DMS 273 treated with DMSO at 0.1 percent for 48 hours (cell line): ENCODE measurements at regions not wholly inside any gene's neighbourhood (a gene's known extent, or its start where the extent isn't known, plus 50 kb on each side); places are given as distances from the start of the nearest gene placed in this dataset.
"Not testable (repeated sequence)": the region's sequence is repeated elsewhere in the genome, so short reads cannot be mapped to it uniquely, and the experiment has no call there.

Experiments used
- DNase-seq: peaks from one replicate; lab custom pipeline; 2025; lab: John Stamatoyannopoulos, UW

DNA sequence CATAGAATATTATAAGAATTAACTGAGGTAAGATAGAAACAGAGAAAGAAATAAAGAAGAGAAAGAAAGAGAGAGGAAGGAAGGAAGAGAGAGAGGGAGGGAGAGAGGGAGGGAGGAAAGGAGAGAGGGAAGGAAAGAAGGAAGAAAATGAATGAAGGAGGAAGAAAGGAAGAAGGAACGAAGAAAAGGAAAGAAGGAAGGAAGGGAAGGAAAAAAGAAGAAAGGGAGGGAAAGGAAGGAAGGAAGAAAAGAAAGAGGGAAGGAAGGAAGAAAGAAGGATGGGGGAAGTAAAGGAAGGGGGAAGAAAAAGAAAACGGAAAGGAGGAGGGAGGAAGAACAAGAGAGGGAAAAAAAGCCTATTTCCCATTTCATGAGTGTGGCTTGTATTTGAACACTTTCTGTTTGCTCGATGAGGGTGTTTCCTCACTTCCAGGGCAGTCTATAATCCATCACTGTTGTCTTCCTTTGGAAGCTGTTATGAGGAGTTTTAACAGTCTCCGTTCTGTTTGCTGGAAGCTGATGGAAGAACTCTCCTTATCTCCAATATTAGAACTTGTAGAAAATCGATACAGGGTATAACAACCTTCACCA, 402.4 kb downstream of the TMEM114 start:
- no peak for DNase-seq

DNA sequence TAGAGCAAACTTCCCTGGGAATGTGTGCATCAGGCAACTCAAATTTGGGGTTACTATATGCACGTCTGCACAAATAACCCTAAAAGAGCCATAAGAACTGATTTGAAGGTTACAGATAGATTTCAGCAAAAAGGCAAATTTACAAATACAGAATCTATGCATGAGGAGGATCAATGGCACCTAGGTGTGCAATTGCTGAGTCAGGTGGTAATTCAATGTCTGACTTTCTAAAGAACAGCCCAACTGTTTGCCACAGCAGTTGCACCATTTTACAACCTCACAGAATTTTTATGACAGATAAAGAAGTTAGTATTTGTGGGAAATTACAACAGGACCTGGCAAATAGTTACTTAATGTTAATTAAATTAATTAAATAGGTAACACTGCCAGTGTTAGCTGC, 405.5 kb downstream of the TMEM114 start:
- no peak for DNase-seq

DNA sequence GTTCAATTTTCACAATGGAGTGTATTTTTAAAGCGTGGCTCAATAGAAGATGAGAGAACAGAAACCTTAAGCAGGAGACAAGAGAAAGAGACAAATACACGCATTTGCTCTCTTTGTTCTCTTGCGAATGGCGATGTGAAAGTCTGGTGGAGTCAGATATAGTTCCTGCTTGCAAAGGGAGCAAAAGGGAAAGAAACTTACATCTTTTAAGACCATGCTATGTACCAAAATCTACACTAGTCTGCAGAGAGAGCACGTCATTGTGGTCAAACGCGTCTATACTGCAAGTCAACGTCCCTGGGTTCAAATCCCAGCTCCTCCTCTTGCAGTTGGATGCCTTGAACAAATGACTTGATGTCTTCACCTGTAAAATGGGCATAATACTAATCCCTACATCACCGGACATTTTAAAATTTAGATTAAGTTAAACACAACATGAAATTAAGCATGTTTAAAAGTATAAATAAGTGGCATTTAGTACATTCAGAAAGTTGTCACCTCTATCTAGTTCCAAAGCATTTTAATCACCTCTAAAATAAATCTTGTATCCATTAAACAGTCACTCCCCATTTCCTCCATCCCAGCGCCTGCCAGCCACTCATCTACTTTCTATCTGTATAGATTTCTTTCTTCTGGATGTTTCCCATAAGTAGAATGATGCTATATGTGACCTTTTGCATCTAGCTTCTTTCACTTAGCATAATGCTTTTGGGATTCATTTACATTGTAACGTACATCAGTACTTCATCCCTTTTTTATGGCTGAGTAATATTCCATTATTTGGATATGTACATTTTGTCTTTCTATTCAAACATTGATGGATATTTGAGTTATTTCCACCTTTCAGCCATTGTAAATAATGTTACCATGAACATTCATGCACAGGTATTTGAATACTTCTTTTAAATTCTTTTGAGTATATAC, 406.9 kb downstream of the TMEM114 start:
- no peak for DNase-seq

DNA sequence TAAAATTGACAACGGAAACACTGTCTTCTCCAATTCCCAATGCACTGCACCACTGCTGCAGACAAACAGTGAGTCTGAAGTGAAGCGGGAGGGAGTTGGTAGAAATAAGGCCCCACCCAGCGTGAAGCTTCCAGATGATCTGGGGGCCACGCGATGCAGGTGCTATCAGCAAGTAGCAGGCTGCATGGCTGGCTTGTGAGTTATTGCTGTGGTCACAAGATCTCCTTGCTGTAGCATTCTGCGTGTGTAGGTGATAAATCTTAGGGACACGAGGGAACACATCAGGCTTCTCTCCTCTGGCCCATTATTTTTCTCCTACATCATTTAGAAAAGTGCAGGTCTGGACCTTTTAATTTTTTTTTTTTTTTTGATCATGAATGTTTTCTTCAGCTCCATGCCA, 407.6 kb downstream of the TMEM114 start:
- DNase-seq, result no peak

DNA sequence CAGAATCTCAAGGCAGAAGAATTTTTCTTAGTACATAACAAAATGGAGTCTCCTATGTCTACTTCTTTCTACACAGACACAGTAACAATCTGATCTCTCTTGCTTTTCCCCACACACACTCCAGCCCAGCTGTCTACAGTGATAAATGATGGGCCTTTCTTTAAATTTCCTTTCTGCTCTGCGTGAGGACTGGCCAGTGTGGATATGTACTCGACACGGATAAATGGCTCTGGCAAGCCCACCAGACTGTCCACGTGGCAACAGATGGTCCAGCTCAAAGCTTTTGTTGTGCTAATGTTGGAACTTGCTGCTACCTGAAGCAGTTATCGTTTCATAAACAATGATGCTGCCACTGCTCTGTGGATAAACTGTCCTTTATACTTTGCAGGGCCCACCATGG, 410.7 kb downstream of the TMEM114 start:
- DNase-seq, result no peak

DNA sequence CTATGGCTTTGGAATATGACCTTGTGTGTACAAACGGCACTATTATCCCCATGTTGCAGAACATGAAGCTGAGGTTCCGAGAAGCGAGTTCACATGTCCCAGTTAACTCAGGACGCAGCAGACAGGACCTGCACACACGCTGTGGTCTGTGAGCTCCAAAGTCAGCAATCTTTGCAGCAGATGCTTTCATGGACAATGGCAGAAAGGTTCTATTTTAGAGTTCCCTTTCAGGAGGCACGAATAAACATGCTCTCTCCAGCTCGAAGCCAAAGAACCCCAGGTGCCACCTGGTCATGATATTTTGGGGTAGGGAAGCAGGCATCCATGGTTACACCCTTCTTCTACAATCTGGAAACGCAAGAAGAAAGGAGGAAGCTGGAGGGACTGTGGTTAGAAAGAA, 412.0 kb downstream of the TMEM114 start:
- no peak for DNase-seq

DNA sequence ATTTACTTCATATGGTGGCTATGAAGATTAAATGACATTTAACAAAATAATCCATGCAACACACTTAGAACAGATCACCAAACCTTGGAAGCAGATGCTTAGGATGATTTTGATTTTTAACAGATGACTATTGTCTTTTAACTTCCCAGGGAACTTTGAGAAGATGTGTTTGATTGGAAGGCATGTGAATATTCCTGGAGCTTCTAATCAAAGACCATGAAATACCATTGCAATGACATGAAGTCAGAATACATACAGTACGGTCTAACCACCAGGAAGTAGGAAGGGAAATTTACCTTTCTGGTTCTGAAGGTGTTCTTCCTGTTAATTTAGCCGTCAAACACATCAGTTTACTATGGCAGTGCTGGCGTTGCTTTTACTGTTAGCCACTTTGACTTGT, 414.9 kb downstream of the TMEM114 start:
- DNase-seq, result no peak

DNA sequence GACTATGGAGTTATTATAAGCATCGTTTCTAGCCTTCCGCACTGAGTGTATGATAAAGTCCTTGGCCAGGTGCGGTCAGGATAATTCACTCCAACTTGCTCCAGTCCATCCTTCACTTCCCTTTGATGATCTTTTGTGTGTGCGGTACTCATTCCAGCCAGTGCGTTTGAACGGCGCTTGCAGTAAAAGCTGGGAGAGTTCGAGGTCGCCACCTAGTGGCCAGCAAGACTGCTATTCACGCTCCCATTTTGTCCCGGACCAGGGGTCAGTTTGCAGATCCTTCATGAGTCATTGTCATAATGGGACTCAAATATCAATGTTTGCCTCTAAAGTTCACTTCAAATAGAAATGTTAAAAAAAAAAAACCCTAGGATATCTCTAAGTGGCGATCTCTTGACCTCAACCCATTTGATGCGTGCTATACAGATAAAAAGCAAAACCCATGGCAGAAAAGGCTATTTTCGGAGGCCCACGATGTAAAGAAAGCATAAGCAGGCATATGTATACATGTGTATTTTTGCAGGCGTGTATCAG, 417.1 kb downstream of the TMEM114 start:
- DNase-seq, result peak; percentile 24

DNA sequence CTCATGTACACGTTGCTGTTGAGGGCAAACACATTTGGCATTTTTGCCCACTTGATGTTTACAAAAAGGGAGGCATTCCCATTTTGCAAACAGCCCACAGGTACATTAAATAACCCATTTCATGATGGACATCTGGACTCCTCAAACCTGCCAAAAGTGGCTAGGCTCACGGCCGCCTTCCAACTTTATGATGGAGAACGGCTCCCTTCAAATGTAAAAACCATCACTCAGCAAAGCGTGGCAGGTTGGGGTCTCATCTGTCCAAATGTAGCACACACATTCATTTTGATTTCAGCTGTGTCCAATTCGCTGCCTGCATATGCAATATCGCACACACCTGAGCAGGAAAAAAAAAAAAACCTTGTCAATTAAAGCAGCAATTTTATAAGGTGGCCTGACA, 417.8 kb downstream of the TMEM114 start:
- no peak for DNase-seq

DNA sequence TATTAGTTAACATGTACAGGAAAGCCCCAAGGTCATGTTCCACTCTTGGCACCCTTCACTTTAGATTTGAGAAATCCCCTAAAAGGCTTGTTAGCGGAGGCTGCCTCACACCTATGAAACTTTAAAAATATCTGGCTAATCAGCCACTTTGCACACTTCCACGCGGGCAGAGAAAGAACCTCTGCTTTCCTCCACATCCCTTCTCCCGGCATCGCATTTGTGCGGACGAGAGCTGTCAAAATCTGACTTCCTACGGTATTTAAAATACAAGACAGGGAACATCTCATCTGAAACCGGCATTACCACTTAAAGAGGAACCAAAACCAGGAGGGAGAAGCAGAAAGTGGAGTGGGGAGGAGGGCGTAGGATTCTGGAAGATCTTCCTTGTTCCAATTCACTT, 422.3 kb downstream of the TMEM114 start:
- DNase-seq, result no peak

DNA sequence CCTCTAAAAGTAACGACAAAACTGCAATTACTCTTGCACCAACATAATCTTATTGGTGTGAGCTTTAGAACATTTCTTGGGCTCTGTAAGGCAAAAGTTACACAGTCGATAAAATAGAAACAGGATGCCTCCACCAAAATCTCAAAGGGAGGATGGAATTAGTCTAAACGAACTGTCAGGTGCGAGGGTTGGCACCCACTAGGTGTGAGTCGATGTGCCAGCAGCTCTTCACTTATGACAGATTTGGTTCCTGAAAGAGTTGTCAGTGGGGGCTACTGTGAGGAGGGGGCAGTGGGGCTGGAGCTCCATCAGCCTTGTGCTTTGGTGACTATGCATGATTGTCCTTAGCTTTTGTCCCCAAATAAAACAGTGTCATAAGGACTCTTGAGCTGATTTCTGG, 422.9 kb downstream of the TMEM114 start:
- DNase-seq, result no peak

DNA sequence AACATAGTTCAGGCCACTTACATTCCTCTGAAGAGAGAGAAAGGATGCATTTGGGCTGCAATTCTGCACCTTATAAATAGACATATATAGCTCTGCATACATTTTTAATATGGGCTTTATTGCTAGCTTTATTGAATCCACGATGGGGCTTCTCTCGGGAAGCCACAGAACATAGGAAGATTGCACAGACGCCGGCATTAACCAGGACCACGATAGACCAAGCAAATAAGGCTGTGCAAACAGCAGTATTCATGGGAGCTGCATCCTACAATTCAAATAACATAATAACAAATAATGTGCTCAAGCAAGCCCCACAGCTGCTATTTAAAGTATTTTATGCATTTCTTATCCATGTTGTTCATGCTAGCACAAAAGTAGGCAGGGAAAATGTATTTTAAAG, 432.3 kb downstream of the TMEM114 start:
- DNase-seq, result no peak

DNA sequence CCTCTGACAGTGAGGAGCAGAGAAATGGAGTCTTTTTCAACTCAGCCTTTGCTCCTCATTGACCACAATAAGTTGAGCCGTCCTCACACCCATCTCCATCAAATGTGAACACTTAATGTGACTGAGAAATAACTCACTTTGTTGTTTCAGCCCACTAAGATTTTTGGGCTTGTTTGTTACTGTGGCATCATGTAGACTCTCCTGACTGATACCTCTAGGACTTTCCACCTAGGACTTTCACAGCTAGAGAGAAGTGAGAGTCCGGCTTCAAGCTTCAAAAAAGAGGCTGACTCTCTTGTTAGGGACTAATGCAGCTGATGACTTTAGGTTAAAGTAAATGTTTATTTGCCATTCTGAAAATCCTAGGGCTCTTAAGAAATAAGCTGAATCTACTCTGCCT, 435.0 kb downstream of the TMEM114 start:
- DNase-seq, result no peak

DNA sequence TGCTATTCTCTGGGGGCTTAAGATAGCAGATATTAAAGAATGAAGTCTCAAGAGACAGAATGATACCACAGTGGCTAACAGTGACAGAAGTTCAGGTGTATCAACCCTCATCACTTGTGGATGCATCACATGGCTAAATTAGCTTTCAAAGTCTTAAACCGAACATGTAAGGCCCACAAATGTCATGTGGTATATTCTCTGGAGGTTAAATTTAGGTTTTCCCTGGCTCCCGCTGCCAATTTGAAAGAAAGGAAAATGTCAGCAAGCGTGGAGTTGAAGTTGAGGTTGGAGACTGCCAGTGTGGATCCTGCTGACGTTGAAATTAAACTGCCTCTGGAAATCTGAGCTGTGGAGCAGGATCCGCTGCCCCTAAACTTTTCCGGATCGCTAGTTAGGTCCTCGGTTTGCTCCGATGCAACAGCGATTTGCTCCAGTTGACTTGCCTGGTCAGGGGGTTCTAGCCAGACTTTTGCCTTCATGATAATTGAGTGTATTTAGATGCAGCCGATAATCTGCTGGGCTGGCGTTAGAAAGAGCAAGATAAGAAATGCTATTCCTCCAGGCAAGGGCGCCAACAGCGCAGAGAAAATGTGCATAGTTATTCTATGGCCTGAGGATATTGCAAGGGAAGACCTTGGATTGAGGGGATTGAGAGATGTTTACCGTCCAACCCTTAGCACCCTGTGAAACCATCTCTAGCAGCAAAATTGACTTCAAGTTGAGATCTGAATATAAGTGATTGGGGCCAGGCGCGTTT, 443.9 kb downstream of the TMEM114 start:
- no peak for DNase-seq

DNA sequence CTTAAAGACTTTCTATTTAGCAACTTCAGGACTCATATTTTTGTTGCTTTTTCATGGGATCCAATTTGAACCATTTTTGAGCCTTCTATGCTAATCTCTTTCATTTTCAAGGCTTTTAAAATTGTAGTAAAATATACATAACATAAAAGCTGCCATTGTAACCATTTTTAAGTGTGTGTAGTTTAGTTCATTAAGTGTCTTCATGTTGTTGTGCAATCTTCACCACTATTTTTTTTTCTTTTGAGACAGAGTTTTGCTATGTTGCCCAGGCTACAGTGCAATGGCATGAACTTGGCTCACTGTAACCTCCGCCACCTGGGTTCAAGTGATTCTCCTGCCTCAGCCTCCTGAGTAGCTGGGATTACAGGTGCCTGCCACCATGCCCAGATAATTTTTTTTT, 451.6 kb downstream of the TMEM114 start:
- no peak for DNase-seq

DNA sequence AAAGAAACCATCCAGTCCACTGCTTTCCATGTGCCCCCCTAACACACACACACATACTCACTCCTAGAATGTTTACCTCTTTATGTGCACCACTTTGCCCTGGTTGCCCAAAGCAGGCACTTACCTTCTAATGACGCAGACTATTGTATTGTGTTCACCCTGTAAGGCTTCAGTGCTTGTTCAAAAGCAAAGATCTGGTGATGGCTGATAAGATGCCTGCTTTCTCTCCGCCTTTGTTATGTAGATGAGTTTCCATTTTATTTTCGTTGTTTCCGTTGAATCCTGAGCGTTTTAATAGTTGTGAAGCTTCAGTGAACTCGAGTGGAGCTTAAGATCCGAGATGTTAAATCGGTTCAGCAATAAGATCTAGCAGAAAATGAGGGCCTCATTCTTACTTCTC, 452.7 kb downstream of the TMEM114 start:
- DNase-seq, result no peak

DNA sequence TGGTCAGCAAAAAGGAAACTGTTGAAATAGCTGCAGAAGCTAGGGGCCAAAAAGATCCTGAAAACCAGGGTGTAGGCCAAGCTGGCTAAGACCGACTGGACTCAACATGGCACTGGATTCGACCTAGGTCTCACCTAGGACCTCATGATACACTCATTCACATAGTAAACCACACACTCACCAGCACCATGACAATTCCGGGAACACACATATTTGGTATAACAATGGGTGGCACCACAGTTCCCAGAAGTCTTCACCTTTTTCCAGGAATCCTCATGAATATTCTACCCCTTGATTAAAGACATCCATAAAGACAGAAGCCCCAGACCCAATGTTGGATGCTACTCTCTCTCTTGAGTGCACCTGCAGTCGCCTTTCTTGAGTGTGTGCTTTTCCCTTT, 460.1 kb downstream of the TMEM114 start:
- no peak for DNase-seq

DNA sequence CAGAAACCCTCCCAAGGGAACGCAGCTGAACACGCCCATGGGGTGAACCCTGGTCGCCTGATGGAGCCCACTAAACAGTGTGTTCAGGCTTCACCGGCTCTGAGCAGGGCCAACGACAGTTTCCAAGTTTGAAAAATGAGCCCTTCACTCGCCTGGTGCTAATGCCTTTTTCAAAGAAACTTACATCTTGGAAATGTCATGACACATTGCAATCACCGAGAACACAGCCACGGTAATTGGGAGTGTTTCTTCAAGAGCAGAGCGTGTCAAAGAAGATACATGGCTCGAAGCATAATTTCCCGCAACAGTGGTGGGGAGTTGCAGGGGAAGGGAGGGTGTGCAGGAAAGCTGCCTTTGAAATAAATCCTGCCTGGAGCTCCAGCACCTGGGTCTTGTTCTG, 463.2 kb downstream of the TMEM114 start:
- DNase-seq, result no peak

DNA sequence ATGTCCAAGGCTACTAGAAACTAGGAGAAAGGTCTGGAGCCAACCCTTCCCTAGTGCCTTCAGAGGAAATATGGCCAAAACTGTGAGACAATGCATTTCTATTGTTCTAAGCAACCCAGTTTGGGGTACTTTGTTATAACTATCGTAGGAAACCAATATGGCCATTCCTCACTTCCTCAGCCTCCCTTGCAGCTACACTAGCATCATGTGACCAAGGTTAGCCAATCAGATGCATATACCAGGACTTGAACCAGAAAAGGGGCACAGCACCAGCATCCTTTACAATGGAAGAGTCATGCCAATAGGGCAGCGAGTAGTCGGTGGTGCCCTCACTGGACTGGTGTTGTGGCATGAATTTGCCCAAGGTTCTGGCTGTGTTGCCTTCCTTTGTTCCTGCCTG, 464.0 kb downstream of the TMEM114 start:
- DNase-seq, result no peak

DNA sequence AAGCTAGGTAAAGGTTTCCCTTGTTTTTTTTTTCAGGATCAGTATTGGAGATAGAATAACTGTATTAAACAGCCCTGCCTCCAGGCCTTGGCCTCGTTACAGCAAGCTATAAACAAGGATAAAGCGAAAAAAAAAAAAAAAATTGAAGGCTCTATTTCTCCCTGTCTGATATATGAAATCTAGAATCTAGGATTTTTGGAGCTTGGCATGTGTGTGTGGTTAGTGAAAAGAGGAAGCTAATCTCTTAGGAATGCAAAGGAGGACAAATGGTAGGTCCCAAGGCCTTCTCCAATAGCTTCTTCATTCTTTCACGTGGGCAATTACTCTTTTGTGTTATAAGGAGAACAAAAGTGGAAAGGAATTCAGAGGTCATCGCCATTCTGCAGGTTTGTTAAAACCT, 470.3 kb downstream of the TMEM114 start:
- DNase-seq, result no peak

DNA sequence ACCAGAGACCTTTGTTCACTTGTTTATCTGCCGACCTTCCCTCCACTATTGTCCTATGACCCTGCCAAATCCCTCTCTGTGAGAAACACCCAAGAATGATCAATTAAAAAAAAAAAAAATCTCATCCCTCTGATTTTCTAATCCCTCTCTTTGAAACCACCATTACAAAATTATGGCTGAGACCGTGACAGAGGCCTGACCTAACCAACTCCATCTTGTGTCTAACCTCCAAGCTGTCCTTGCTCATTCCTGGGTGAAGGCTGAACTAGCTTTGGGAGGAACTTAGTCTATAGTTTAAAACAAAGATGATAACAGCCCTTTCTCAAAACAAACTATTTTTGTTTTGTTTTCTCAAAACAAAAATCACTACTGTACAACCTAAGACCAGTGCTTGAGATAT, 474.5 kb downstream of the TMEM114 start:
- DNase-seq, result no peak

DNA sequence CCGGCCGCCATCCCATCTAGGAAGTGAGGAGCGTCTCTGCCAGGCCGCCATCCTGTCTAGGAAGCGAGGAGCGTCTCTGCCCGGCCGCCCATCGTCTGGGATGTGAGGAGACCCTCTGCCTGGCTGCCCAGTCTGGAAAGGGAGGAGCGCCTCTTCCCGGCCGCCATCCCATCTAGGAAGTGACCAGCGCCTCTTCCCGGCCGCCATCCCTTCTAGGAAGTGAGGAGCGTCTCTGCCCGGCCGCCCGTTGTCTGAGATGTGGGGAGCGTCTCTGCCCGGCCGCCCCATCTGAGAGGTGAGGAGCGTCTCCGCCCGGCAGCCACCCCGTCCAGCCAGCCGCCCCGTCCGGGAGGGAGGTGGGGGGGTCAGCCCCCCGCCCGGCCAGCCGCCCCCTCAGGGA, 475.4 kb downstream of the TMEM114 start:
- DNase-seq, result not testable (repeated sequence)

DNA sequence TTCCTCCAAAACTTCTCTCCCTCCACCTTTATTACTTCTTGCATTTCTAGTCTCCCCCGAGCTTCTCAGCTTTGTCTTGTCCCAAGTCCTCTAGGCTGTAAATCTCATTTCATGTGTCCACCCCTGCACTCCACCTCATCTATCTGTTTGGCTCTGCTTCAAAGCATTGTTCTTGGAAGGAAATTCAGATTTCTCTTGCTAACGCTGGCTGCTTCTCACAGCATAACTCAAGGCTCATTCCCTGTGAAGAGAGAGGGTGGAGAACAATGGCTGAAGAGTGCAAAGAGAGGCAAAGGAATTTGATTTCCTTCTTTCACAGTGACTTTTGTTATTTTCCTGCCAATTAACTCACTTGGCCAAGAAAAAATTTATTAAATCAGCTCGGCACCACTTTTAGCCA, 476.5 kb downstream of the TMEM114 start:
- no peak for DNase-seq
